K562 (cell line): ENCODE measurements at regions not wholly inside any gene's neighbourhood (a gene's known extent, or its start where the extent isn't known, plus 50 kb on each side); places are given as distances from the start of the nearest gene placed in this dataset.

Experiments
- ATAC-seq: fragments of 200-7000 bp; cut with Tn5 transposase; 3 replicates; pipeline ENCODE4 v1.9.1; 2020; ENCODE audit warnings: moderate library complexity
- BruUV-seq: library from RNA; stranded (reverse); fragments of 400-500 nt; replicated peaks from 2 replicates; lab custom pipeline; 2021; lab: Mats Ljungman, UMichigan
- CTCF ChIA-PET: fragments of 300-600 bp; formaldehyde crosslinking; extraction: SDS; loops from one replicate; lab custom pipeline; 2021; ENCODE audit warnings: low intra/inter-chr PET ratio; lab: Yijun Ruan, JAX
- POLR2A ChIA-PET: fragments of 300-600, 350-650 bp; sonication (Branson Sonifier 250); formaldehyde crosslinking; extraction: SDS; loops from one replicate; lab custom pipeline; 2021; ENCODE audit warnings: antibody characterized with exemption, inconsistent platforms; lab: Yijun Ruan, JAX
- DNase-seq, 4 experiments: peaks; one replicate each; pipeline versions ENCODE4 v3.0.0 to v3.0.0-alpha.2; 2011 to 2018; ENCODE audit warnings: low spot score in 3 of 4, mixed read lengths in 3 of 4; ENCODE audit errors: extremely low read depth in 1 of 4
- FAIRE-seq: peaks from 2 replicates; lab custom pipeline; 2011; peaks lifted over from hg19 to GRCh38; lab: Jason Lieb, UNC
- H2AFZ ChIP-seq: 2 replicates; pipeline ENCODE4 v1.6.0; 2011; ENCODE audit warnings: low read depth, low read length, control low read depth, inconsistent platforms
- H3K27ac ChIP-seq: fragments of 200-600 bp; 3 replicates; pipeline ENCODE4 v1.8.0; 2011; ENCODE audit warnings: low read depth, mild to moderate bottlenecking, control low read depth, inconsistent platforms, low read length, moderate library complexity, mixed read lengths; ENCODE audit errors: extremely low read depth
- H3K27me3 ChIP-seq, 2 experiments: fragments of 300-600 bp in 1 of 2; 2 replicates in 1 of 2; 3 replicates in 1 of 2; pipeline versions ENCODE4 v1.6.0 to v1.8.0; 2011; ENCODE audit warnings: inconsistent platforms in 2 of 2, low read length in 2 of 2, mild to moderate bottlenecking in 1 of 2, mixed read lengths in 1 of 2, moderate library complexity in 1 of 2; ENCODE audit not compliant: control insufficient read depth in 2 of 2, insufficient read depth in 2 of 2
- H3K36me3 ChIP-seq: fragments of 300-600 bp; 3 replicates; pipeline ENCODE4 v1.8.0; 2011; ENCODE audit warnings: mild to moderate bottlenecking, low read length, inconsistent platforms; ENCODE audit not compliant: control insufficient read depth, insufficient read depth
- H3K4me1 ChIP-seq, 2 experiments: fragments of 200-600 bp in 1 of 2; replicated peaks in 1 of 2; 2 replicates in 1 of 2; 3 replicates in 1 of 2; pipeline versions ENCODE4 v1.5.1 to v1.8.0; 2011; ENCODE audit warnings: inconsistent platforms in 2 of 2, low read length in 2 of 2, mild to moderate bottlenecking in 1 of 2, mixed read lengths in 1 of 2, moderate library complexity in 1 of 2; ENCODE audit not compliant: control insufficient read depth in 2 of 2, insufficient read depth in 2 of 2
- H3K4me2 ChIP-seq: 2 replicates; pipeline ENCODE4 v1.6.1; 2011; ENCODE audit warnings: low read length, control low read depth, inconsistent platforms, mixed read lengths; ENCODE audit not compliant: insufficient read depth
- H3K4me3 ChIP-seq: fragments of 200-600 bp; sonication (generic), shearing (Covaris generic); 2 replicates; pipeline ENCODE4 v1.5.1; 2016; ENCODE audit warnings: control low read depth, inconsistent platforms
- H3K79me2 ChIP-seq: fragments of 200-600 bp; 3 replicates; pipeline ENCODE4 v1.8.0; 2011; ENCODE audit warnings: low read length, inconsistent platforms; ENCODE audit not compliant: control insufficient read depth, insufficient read depth
- H3K9ac ChIP-seq, 2 experiments: 2 replicates each; pipeline versions ENCODE4 v1.6.0 to v1.6.1; 2011; ENCODE audit warnings: low read depth in 2 of 2, low read length in 2 of 2, control low read depth in 1 of 2, inconsistent platforms in 1 of 2, mild to moderate bottlenecking in 1 of 2, mixed read lengths in 1 of 2; ENCODE audit not compliant: insufficient read depth in 1 of 2
- H3K9me1 ChIP-seq: one replicate; pipeline ENCODE4 v1.6.0; 2011; ENCODE audit warnings: inconsistent platforms, mild to moderate bottlenecking, low read length, moderate library complexity; ENCODE audit not compliant: control insufficient read depth, insufficient read depth
- H3K9me3 ChIP-seq: replicated peaks from 2 replicates; pipeline ENCODE4 v1.5.1; 2011; ENCODE audit warnings: low read depth, low read length, inconsistent platforms; ENCODE audit not compliant: control insufficient read depth, insufficient read depth
- H4K20me1 ChIP-seq: replicated peaks from 2 replicates; pipeline ENCODE4 v1.6.1; 2011; ENCODE audit warnings: low read length, inconsistent platforms, mixed read lengths; ENCODE audit not compliant: control insufficient read depth, insufficient read depth
- ASH1L ChIP-seq: fragments of 450-650 bp; IDR thresholded peaks from 2 replicates; pipeline ENCODE4 v1.6.1; 2018; ENCODE audit warnings: borderline replicate concordance, mild to moderate bottlenecking, low read depth; ENCODE audit not compliant: partially characterized antibody
- CHD2 ChIP-seq: IDR thresholded peaks from 2 replicates; pipeline ENCODE4 v1.6.1; 2011; ENCODE audit warnings: low read depth, low read length
- COPS2 ChIP-seq: fragments of 450-650 bp; conservative IDR thresholded peaks from 2 replicates; pipeline ENCODE4 v1.6.1; 2016; ENCODE audit warnings: mild to moderate bottlenecking, moderate library complexity
- DEAF1 ChIP-seq: fragments of 450-650 bp; formaldehyde crosslinking; IDR thresholded peaks from 2 replicates; pipeline ENCODE4 v1.4.0; 2020; ENCODE audit warnings: mild to moderate bottlenecking, moderate library complexity
- L3MBTL2 ChIP-seq: fragments of 450-650 bp; IDR thresholded peaks from 2 replicates; pipeline ENCODE4 v1.6.1; 2016; ENCODE audit warnings: mild to moderate bottlenecking, moderate library complexity
- LEF1 ChIP-seq: fragments of 450-650 bp; IDR thresholded peaks from 2 replicates; pipeline ENCODE4 v1.6.1; 2016; ENCODE audit warnings: mild to moderate bottlenecking
- MTA1 ChIP-seq: fragments of 450-650 bp; IDR thresholded peaks from 2 replicates; pipeline ENCODE4 v1.6.1; 2017; ENCODE audit warnings: borderline replicate concordance
- POLR2AphosphoS2 ChIP-seq: IDR thresholded peaks from 2 replicates; pipeline ENCODE4 v1.6.1; 2012; ENCODE audit warnings: low read length, improper control_type of control experiment
- RAD21 ChIP-seq, 2 experiments: fragments of 250-450 bp in 1 of 2; fragments of 450-650 bp in 1 of 2; sonication (Bioruptor Pico) in 1 of 2; formaldehyde crosslinking in 1 of 2; IDR thresholded peaks in 1 of 2; conservative IDR thresholded peaks in 1 of 2; 2 replicates each; pipeline versions ENCODE4 v1.4.0 to v1.8.0; 2020 to 2022; ENCODE audit warnings: mild to moderate bottlenecking in 2 of 2, moderate library complexity in 1 of 2
- RFX7 ChIP-seq: fragments of 250-450 bp; sonication (Bioruptor Pico); IDR thresholded peaks from 2 replicates; pipeline ENCODE4 v1.5.1; 2021; ENCODE audit warnings: mild to moderate bottlenecking
- RUNX1 ChIP-seq: sonication (generic); IDR thresholded peaks from 2 replicates; pipeline ENCODE4 v1.6.1; 2016; ENCODE audit warnings: antibody characterized with exemption, low read depth
- SNRNP70 ChIP-seq: fragments of 200-400 bp; formaldehyde crosslinking; optimal IDR thresholded peaks from 2 replicates; pipeline ENCODE3; 2017; ENCODE audit warnings: low read depth, low read length
- STAT5B ChIP-seq: fragments of 250-450 bp; sonication (Bioruptor Pico); IDR thresholded peaks from 2 replicates; pipeline ENCODE4 v1.8.0; 2021; ENCODE audit warnings: mild to moderate bottlenecking, inconsistent platforms
- STAT6 ChIP-seq: sonication (generic); formaldehyde crosslinking; IDR thresholded peaks from 2 replicates; pipeline ENCODE4 v1.8.1; 2023; ENCODE audit warnings: mild to moderate bottlenecking, missing genetic modification reagents
- ZFP30 ChIP-seq: fragments of 250-450 bp; sonication (Bioruptor Pico); IDR thresholded peaks from 2 replicates; pipeline ENCODE4 v1.8.0; 2022; ENCODE audit warnings: moderate library complexity, mild to moderate bottlenecking, inconsistent platforms, borderline replicate concordance
- ZNF121 ChIP-seq: sonication (generic); formaldehyde crosslinking; conservative IDR thresholded peaks from 2 replicates; pipeline ENCODE4 v1.8.0; 2022; ENCODE audit warnings: missing genetic modification reagents
- ZNF124 ChIP-seq: sonication (generic); formaldehyde crosslinking; IDR thresholded peaks from 2 replicates; pipeline ENCODE4 v1.8.1; 2022; ENCODE audit warnings: missing genetic modification reagents
- ZNF184 ChIP-seq: sonication (generic); formaldehyde crosslinking; IDR thresholded peaks from 2 replicates; pipeline ENCODE4 v1.5.0; 2020; ENCODE audit warnings: missing genetic modification reagents
- ZNF239 ChIP-seq: fragments of 250-450 bp; sonication (Bioruptor Pico); IDR thresholded peaks from 2 replicates; pipeline ENCODE4 v1.4.0; 2020; ENCODE audit warnings: mild to moderate bottlenecking
- ZNF253 ChIP-seq: fragments of 250-450 bp; sonication (Bioruptor Pico); conservative IDR thresholded peaks from 2 replicates; pipeline ENCODE4 v1.6.1; 2021; ENCODE audit warnings: mild to moderate bottlenecking
- ZNF766 ChIP-seq: fragments of 200-800 bp; sonication (Bioruptor generic); conservative IDR thresholded peaks from 2 replicates; pipeline ENCODE4 v1.6.1; 2016; ENCODE audit warnings: missing genetic modification characterization, missing compliant biosample characterization
- WGBS: fragments of 100-300 bp; shearing (Covaris generic); methylation state at CpG from one replicate; pipeline ENCODE4 v1.1.6; 2016; ENCODE audit warnings: low coverage, mixed read lengths; ENCODE audit not compliant: insufficient coverage; ENCODE audit errors: missing lambda C conversion rate; 5-methylcytosine and 5-hydroxymethylcytosine counted together
- in situ Hi-C: fragments of 300-500 bp; cut with MboI; formaldehyde crosslinking; loops from 4 replicates; pipeline ENCODE4 v1.15.0; 2018; ENCODE audit warnings: inconsistent platforms, mixed read lengths
- intact Hi-C: fragments of 100-400 bp; cut with micrococcal nuclease; formaldehyde crosslinking; loops from 2 replicates; pipeline ENCODE4 v1.14.2; 2022

GRCh38 chr20:57040466-57040865 is 226.0 kb downstream of the BMP7 start (continued):
- no peak for TF ChIP-seq SNRNP70
- no peak for TF ChIP-seq LEF1
- no peak for TF ChIP-seq ZNF766 (CRISPR knock-in tag)
- no peak for TF ChIP-seq ZNF124
- no peak for TF ChIP-seq RFX7

GRCh38 chr20:57040924-57041323 is 225.5 kb downstream of the BMP7 start:
- no peak overlapping the region for H3K4me2 ChIP-seq
- no peak for TF ChIP-seq ZNF121 (CRISPR knock-in tag)
- TF ChIP-seq ASH1L: no peak
- no peak for TF ChIP-seq L3MBTL2
- no peak for TF ChIP-seq COPS2
- TF ChIP-seq POLR2AphosphoS2: no peak
- no peak for TF ChIP-seq ZFP30 (CRISPR knock-in tag)
- no peak for TF ChIP-seq RAD21 (CRISPR knock-in tag; conservative IDR thresholded peaks at IDR 0.05 in 1 of 2, IDR thresholded peaks at IDR 0.05 in 1 of 2)
- TF ChIP-seq ZNF239 (CRISPR knock-in tag): no peak
- TF ChIP-seq STAT6 (CRISPR knock-in tag): no peak
- no peak for TF ChIP-seq RUNX1
- no peak for TF ChIP-seq CHD2
- TF ChIP-seq MTA1: no peak
- TF ChIP-seq ZNF184: no peak
- TF ChIP-seq ZNF253: no peak
- no peak for TF ChIP-seq STAT5B
- no peak for TF ChIP-seq DEAF1 (CRISPR knock-in tag)

More at GRCh38 chr20:57040924-57041323, 225.5 kb downstream of the BMP7 start:
- H3K4me3 ChIP-seq: no peak overlapping the region
- FAIRE-seq (no peak), ATAC-seq (no peak), DNase-seq (no peak)
- peaks cover 0 to 25% of the 10 kb centered on the region in 2 experiments; a peak in 2 of 5 replicates for H3K27me3 ChIP-seq
- in situ Hi-C loops: no loop called here
- no peak overlapping the region for H3K9ac ChIP-seq
- no TSS peak for BruUV-seq
- no peaks in the 10 kb centered on the region for H3K4me1 ChIP-seq
- POLR2A ChIA-PET: interaction anchor here (0.6 kb wide), 1 partner anchor 205 kb away, joined by 3 read pairs; no protein-coding TSS in a partner anchor
- intact Hi-C loops: no loop called here
- H3K36me3 ChIP-seq: no peaks in the 10 kb centered on the region
- WGBS: 0% methylated on average over 8 of the region's 8 CpGs
- CTCF ChIA-PET: no interaction called here
- no peaks in the 10 kb centered on the region for H4K20me1 ChIP-seq
- H2AFZ ChIP-seq: no peak overlapping the region
- no peaks in the 10 kb centered on the region for H3K9me1 ChIP-seq
- no peaks in the 10 kb centered on the region for H3K79me2 ChIP-seq
- H3K9me3 ChIP-seq: no peaks in the 10 kb centered on the region
- H3K27ac ChIP-seq: no peak overlapping the region
